HepG2 (cell line): ENCODE measurements at regions not wholly inside any gene's neighbourhood (a gene's known extent, or its start where the extent isn't known, plus 50 kb on each side); places are given as distances from the start of the nearest gene placed in this dataset.

Experiments used
- ARNT ChIP-seq: fragments of 450-650 bp; IDR thresholded peaks from 2 replicates; pipeline ENCODE4 v1.6.1; 2017
- ATM ChIP-seq: fragments of 450-650 bp; IDR thresholded peaks from 2 replicates; pipeline ENCODE4 v1.7.1; 2017; ENCODE audit warnings: mild to moderate bottlenecking, borderline replicate concordance
- RNF2 ChIP-seq: fragments of 450-650 bp; conservative IDR thresholded peaks from 2 replicates; pipeline ENCODE4 v1.6.1; 2016; ENCODE audit warnings: low read depth
- TBL1XR1 ChIP-seq: fragments of 150-350 bp; IDR thresholded peaks from 2 replicates; pipeline ENCODE4 v1.6.1; 2014; ENCODE audit warnings: borderline replicate concordance, low read length; ENCODE audit not compliant: partially characterized antibody
- ZFY ChIP-seq: sonication (generic); formaldehyde crosslinking; IDR thresholded peaks from 2 replicates; pipeline ENCODE4 v1.4.0; 2020; ENCODE audit warnings: missing genetic modification reagents
- ZNF431 ChIP-seq: sonication (generic); formaldehyde crosslinking; IDR thresholded peaks from 2 replicates; pipeline ENCODE4 v1.9.0; 2022; ENCODE audit warnings: missing genetic modification reagents, low read depth, mild to moderate bottlenecking, borderline replicate concordance
- ZNF879 ChIP-seq: sonication (generic); formaldehyde crosslinking; IDR thresholded peaks from 2 replicates; pipeline ENCODE4 v1.8.1; 2023; ENCODE audit warnings: missing genetic modification reagents
- TF ChIP-seq, protein P1 (sequence below): sonication (generic); formaldehyde crosslinking; IDR thresholded peaks from 2 replicates; pipeline ENCODE4 v1.5.1; 2020; ENCODE audit warnings: mild to moderate bottlenecking, missing genetic modification reagents, borderline replicate concordance
- TF ChIP-seq, protein P2 (sequence below): sonication (generic); formaldehyde crosslinking; IDR thresholded peaks from 2 replicates; pipeline ENCODE4 v1.5.0; 2020; ENCODE audit warnings: missing genetic modification reagents
- TF ChIP-seq, protein P3 (sequence below): sonication (generic); formaldehyde crosslinking; IDR thresholded peaks from 2 replicates; pipeline ENCODE4 v1.8.0; 2022; ENCODE audit warnings: low read depth, missing genetic modification reagents

- TF ChIP-seq, protein P1, sequence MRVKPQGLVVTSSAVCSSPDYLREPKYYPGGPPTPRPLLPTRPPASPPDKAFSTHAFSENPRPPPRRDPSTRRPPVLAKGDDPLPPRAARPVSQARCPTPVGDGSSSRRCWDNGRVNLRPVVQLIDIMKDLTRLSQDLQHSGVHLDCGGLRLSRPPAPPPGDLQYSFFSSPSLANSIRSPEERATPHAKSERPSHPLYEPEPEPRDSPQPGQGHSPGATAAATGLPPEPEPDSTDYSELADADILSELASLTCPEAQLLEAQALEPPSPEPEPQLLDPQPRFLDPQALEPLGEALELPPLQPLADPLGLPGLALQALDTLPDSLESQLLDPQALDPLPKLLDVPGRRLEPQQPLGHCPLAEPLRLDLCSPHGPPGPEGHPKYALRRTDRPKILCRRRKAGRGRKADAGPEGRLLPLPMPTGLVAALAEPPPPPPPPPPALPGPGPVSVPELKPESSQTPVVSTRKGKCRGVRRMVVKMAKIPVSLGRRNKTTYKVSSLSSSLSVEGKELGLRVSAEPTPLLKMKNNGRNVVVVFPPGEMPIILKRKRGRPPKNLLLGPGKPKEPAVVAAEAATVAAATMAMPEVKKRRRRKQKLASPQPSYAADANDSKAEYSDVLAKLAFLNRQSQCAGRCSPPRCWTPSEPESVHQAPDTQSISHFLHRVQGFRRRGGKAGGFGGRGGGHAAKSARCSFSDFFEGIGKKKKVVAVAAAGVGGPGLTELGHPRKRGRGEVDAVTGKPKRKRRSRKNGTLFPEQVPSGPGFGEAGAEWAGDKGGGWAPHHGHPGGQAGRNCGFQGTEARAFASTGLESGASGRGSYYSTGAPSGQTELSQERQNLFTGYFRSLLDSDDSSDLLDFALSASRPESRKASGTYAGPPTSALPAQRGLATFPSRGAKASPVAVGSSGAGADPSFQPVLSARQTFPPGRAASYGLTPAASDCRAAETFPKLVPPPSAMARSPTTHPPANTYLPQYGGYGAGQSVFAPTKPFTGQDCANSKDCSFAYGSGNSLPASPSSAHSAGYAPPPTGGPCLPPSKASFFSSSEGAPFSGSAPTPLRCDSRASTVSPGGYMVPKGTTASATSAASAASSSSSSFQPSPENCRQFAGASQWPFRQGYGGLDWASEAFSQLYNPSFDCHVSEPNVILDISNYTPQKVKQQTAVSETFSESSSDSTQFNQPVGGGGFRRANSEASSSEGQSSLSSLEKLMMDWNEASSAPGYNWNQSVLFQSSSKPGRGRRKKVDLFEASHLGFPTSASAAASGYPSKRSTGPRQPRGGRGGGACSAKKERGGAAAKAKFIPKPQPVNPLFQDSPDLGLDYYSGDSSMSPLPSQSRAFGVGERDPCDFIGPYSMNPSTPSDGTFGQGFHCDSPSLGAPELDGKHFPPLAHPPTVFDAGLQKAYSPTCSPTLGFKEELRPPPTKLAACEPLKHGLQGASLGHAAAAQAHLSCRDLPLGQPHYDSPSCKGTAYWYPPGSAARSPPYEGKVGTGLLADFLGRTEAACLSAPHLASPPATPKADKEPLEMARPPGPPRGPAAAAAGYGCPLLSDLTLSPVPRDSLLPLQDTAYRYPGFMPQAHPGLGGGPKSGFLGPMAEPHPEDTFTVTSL (CRISPR knock-in tag): no peak
- TF ChIP-seq ZNF431 (no peak), ATM (no peak), ARNT (no peak), ZNF879 (no peak), ZFY (CRISPR knock-in tag) (no peak), RNF2 (no peak), TBL1XR1 (no peak)
- TF ChIP-seq, protein P2, sequence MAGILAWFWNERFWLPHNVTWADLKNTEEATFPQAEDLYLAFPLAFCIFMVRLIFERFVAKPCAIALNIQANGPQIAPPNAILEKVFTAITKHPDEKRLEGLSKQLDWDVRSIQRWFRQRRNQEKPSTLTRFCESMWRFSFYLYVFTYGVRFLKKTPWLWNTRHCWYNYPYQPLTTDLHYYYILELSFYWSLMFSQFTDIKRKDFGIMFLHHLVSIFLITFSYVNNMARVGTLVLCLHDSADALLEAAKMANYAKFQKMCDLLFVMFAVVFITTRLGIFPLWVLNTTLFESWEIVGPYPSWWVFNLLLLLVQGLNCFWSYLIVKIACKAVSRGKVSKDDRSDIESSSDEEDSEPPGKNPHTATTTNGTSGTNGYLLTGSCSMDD (CRISPR knock-in tag): no peak
- TF ChIP-seq, protein P3, sequence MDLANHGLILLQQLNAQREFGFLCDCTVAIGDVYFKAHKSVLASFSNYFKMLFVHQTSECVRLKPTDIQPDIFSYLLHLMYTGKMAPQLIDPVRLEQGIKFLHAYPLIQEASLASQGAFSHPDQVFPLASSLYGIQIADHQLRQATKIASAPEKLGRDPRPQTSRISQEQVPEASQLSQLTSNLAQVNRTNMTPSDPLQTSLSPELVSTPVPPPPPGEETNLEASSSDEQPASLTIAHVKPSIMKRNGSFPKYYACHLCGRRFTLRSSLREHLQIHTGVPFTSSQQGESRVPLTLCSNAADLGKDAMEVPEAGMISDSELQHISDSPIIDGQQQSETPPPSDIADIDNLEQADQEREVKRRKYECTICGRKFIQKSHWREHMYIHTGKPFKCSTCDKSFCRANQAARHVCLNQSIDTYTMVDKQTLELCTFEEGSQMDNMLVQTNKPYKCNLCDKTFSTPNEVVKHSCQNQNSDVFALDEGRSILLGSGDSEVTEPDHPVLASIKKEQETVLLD (CRISPR knock-in tag): no peak
These were observed 660.1 kb upstream of the SGO1 start (continued) for GRCh38 chr3:20846066-20846465.
